Calu3 (cell line): ENCODE measurements at regions not wholly inside any gene's neighbourhood (a gene's known extent, or its start where the extent isn't known, plus 50 kb on each side); places are given as distances from the start of the nearest gene placed in this dataset.

Source experiments
- BruUV-seq: library from RNA; stranded (reverse); fragments of 400-500 nt; replicated peaks from 2 replicates; lab custom pipeline; 2021; lab: Mats Ljungman, UMichigan
- CTCF ChIA-PET: fragments of 300-600 bp; sonication (Branson Sonifier 250); formaldehyde crosslinking; loops from one replicate; lab custom pipeline; 2022; ENCODE audit warnings: antibody characterized with exemption; lab: Charles Lee
- DNase-seq: peaks from one replicate; pipeline ENCODE4 v3.0.0; 2022
- H3K27ac Mint-ChIP-seq: one replicate; pipeline ENCODE4 v1.8.0; 2022; ENCODE audit warnings: mixed read lengths; ENCODE audit not compliant: unreplicated experiment
- H3K27me3 Mint-ChIP-seq: one replicate; pipeline ENCODE4 v1.8.0; 2022; ENCODE audit warnings: mixed read lengths; ENCODE audit not compliant: unreplicated experiment
- H3K36me3 Mint-ChIP-seq: one replicate; pipeline ENCODE4 v1.8.0; 2022; ENCODE audit warnings: mild to moderate bottlenecking, moderate library complexity, mixed read lengths; ENCODE audit not compliant: insufficient read depth, unreplicated experiment
- H3K4me1 Mint-ChIP-seq: one replicate; pipeline ENCODE4 v1.8.0; 2022; ENCODE audit warnings: mild to moderate bottlenecking, low read depth, mixed read lengths; ENCODE audit not compliant: unreplicated experiment
- H3K4me3 Mint-ChIP-seq: one replicate; pipeline ENCODE4 v1.8.0; 2022; ENCODE audit warnings: mild to moderate bottlenecking, low read depth, moderate library complexity, mixed read lengths; ENCODE audit not compliant: unreplicated experiment
- H3K9me3 Mint-ChIP-seq: one replicate; pipeline ENCODE4 v1.8.0; 2022; ENCODE audit warnings: low read depth, mixed read lengths; ENCODE audit not compliant: unreplicated experiment
- CTCF ChIP-seq: fragments of 200-600 bp; IDR thresholded peaks from one replicate; pipeline ENCODE4 v1.8.0; 2022; ENCODE audit warnings: antibody characterized with exemption; ENCODE audit not compliant: unreplicated experiment
- intact Hi-C: fragments of 100-400 bp; cut with micrococcal nuclease; formaldehyde crosslinking; loops from one replicate; pipeline ENCODE4 v1.10.0; 2022; ENCODE audit not compliant: unreplicated experiment

- no TSS peak for BruUV-seq
- TF ChIP-seq CTCF, result no peak
- no peaks in the 10 kb centered on the region for H3K36me3 Mint-ChIP-seq
- no peaks in the 10 kb centered on the region for H3K4me1 Mint-ChIP-seq
- no peak overlapping the region for H3K27ac Mint-ChIP-seq
- CTCF ChIA-PET, result interaction anchor here (0.5 kb wide), 1 partner anchor 9 kb away, joined by 6 read pairs; no protein-coding TSS in a partner anchor
- H3K27me3 Mint-ChIP-seq, result no peaks in the 10 kb centered on the region
- no peak overlapping the region for H3K4me3 Mint-ChIP-seq
- DNase-seq, result no peak
- H3K9me3 Mint-ChIP-seq, result no peaks in the 10 kb centered on the region
- intact Hi-C loops, result no loop called here
These were observed 528.2 kb upstream of the CBLB start for GRCh38 chr3:106397006-106397405.

DNA sequence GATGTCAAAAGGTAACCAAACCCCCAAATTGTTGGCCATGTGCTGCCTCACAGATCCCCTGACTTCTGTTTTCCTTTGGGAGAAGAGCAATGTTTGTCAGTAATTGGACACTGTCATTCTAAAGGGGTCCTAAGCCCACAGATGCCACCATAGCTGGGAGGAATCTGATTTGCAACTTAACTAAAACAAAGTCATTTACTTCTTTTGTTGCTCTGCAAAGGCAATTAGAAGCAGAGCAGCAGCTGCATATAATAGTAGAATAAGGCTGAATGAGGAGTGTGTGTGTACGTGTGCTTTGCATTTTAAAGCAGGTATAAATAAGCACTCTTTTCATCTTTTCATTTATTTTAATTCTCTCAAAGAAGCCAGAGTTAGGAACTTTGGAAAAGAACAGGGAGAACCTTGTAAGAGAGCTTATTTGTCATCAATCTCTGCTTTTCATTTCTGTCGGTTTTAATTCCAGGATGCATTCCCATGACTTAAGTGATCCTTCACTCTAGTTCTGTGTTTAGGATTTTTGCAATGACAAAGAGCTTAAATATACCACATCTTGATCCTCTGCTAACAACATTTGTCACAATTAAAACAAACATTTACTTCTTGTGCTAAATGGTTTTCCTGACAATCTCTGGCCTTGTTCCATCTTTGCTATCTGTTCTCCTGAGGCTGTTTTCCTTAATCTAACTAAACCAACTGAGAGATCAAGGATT lies 530.2 kb upstream of the CBLB start:
- H3K27me3 Mint-ChIP-seq, result no peaks in the 10 kb centered on the region
- no peak overlapping the region for H3K4me3 Mint-ChIP-seq
- CTCF ChIA-PET, result no interaction called here
- no TSS peak for BruUV-seq
- H3K36me3 Mint-ChIP-seq, result no peaks in the 10 kb centered on the region
- no peak overlapping the region for H3K27ac Mint-ChIP-seq
- intact Hi-C loops, result no loop called here
- no peaks in the 10 kb centered on the region for H3K9me3 Mint-ChIP-seq
- H3K4me1 Mint-ChIP-seq, result no peaks in the 10 kb centered on the region
- DNase-seq, result no peak
- no peak for TF ChIP-seq CTCF

GRCh38 chr3:106399761-106400160 lies 530.9 kb upstream of the CBLB start:
- intact Hi-C loops, result no loop called here
- Mint-ChIP-seq H3K27ac (no peak overlapping the region), H3K4me1 (no peaks in the 10 kb centered on the region), H3K9me3 (no peaks in the 10 kb centered on the region), H3K4me3 (no peak overlapping the region), H3K27me3 (no peaks in the 10 kb centered on the region), H3K36me3 (no peaks in the 10 kb centered on the region)
- DNase-seq, result no peak
- no peak for TF ChIP-seq CTCF
- no TSS peak for BruUV-seq
- CTCF ChIA-PET, result no interaction called here

DNA sequence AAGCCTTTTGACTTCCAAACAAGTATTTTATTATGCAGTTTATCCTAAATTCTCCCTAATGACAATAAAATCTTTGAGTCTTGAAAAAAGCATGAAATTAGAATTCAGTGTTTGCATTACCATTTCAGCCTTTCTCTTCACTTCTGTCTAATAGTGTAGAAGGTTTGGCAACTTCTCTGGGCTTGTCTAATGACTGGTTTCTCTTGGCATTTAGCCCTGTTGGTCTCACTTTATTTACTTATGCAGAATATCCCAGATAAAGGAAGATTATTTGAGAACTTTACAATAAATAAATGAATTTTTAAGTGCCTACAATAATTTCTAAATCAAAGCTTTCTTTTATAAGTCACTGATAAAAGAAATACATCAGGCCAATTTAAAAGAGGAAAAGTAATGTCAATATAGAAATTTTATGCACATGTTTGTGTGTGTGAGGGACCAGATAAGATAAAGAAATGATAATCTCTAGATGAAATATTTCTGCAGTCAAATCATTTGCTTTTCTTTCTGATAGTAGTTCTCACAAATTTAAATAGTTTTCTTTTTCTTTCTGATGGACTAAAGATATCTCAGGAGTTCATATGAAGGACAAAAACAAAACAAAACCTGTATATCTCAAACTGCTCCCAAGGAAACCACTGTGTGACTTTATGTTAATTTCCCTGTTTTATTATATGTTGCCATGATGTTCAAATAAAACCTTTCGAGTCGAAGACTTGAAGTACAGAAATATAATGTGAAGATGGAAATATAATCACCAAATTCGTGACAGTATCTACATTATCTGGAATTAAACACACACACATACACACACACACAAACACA lies 533.1 kb upstream of the CBLB start:
- peaks cover 2% of the 10 kb centered on the region for H3K9me3 Mint-ChIP-seq
- intact Hi-C loops, result loop anchor here (1.0 kb wide), 1 partner anchor 86 kb away; no protein-coding TSS in a partner anchor
- no peaks in the 10 kb centered on the region for H3K36me3 Mint-ChIP-seq
- H3K4me1 Mint-ChIP-seq, result no peaks in the 10 kb centered on the region
- TF ChIP-seq CTCF, result no peak
- CTCF ChIA-PET, result no interaction called here
- H3K27ac Mint-ChIP-seq, result no peak overlapping the region
- BruUV-seq, result no TSS peak
- H3K4me3 Mint-ChIP-seq, result no peak overlapping the region
- no peaks in the 10 kb centered on the region for H3K27me3 Mint-ChIP-seq
- DNase-seq, result no peak
